Uterus (tissue), 2 donors: ENCODE measurements at regions not wholly inside any gene's neighbourhood (a gene's known extent, or its start where the extent isn't known, plus 50 kb on each side); places are given as distances from the start of the nearest gene placed in this dataset.
"Not testable (repeated sequence)": the region's sequence is repeated elsewhere in the genome, so short reads cannot be mapped to it uniquely, and the experiment has no call there.

ENCODE experiments used
- CTCF ChIP-seq, 4 experiments: fragments of 200-600 bp in 2 of 4; fragments of 450-650 bp in 2 of 4; sonication (generic) in 2 of 4; IDR thresholded peaks; one replicate each; pipeline ENCODE4 v1.5.1; 2016 to 2019; ENCODE audit warnings: antibody characterized with exemption in 4 of 4, mild to moderate bottlenecking in 2 of 4, moderate library complexity in 1 of 4
- POLR2A ChIP-seq, 2 donors: fragments of 450-650 bp; IDR thresholded peaks; one replicate each; pipeline ENCODE4 v1.6.1; 2016; ENCODE audit warnings: antibody characterized with exemption in 2 of 2, mild to moderate bottlenecking in 1 of 2, moderate library complexity in 1 of 2

GRCh38 chr3:176093892-176094291 lies 1103.4 kb downstream of the TBL1XR1 start:
- not testable (repeated sequence) for TF ChIP-seq CTCF, POLR2A (IDR thresholded peaks at IDR 0.05)
